ENCODE measurements at regions not wholly inside any gene's neighbourhood (a gene's known extent, or its start where the extent isn't known, plus 50 kb on each side); places are given as distances from the start of the nearest gene placed in this dataset.

GRCh38 chr17:73863761-73864535 is 219.7 kb upstream of the SDK2 start:
- TF ChIP-seq CTCF (IDR thresholded peaks at IDR 0.05; ENCODE audit: poor library complexity, severe bottlenecking) (no peak), POLR2AphosphoS5 (IDR thresholded peaks at IDR 0.05) (no peak), EP300 (conservative IDR thresholded peaks at IDR 0.05; ENCODE audit: poor library complexity, severe bottlenecking) (no peak), MXI1 (conservative IDR thresholded peaks at IDR 0.05; ENCODE audit: poor library complexity, severe bottlenecking) (no peak), REST (IDR thresholded peaks at IDR 0.05; ENCODE audit: borderline replicate concordance) (no peak), EZH2 (IDR thresholded peaks at IDR 0.05; ENCODE audit: borderline replicate concordance, insufficient read depth, low read length, poor library complexity, severe bottlenecking) (no peak), TAF1 (IDR thresholded peaks at IDR 0.05; ENCODE audit: low read depth) (no peak), SMC3 (conservative IDR thresholded peaks at IDR 0.05; ENCODE audit: poor library complexity) (no peak)

All from neural cell (in vitro differentiated cells).